Panc1 (cell line): ENCODE measurements at regions not wholly inside any gene's neighbourhood (a gene's known extent, or its start where the extent isn't known, plus 50 kb on each side); places are given as distances from the start of the nearest gene placed in this dataset.

Source experiments
- ATAC-seq: fragments of 200-7000 bp; cut with Tn5 transposase; 2 replicates; pipeline ENCODE4 v1.9.1; 2020; ENCODE audit warnings: mild to moderate bottlenecking, moderate library complexity
- BruUV-seq: library from RNA; stranded (reverse); fragments of 400-500 nt; replicated peaks from 2 replicates; lab custom pipeline; 2021; lab: Mats Ljungman, UMichigan
- CTCF ChIA-PET: fragments of 300-600 bp; sonication (Branson Sonifier 250); formaldehyde crosslinking; loops from one replicate; lab custom pipeline; 2022; ENCODE audit warnings: antibody characterized with exemption; lab: Charles Lee
- POLR2A ChIA-PET: fragments of 300-600 bp; sonication (Branson Sonifier 250); formaldehyde crosslinking; loops from one replicate; lab custom pipeline; 2022; ENCODE audit warnings: antibody characterized with exemption; lab: Charles Lee
- DNase-seq: peaks from one replicate; pipeline ENCODE4 v3.0.0-alpha.2; 2010; ENCODE audit warnings: low read depth, low spot score
- H3K27ac ChIP-seq: 2 replicates; pipeline ENCODE4 v1.5.1; 2011; ENCODE audit warnings: mild to moderate bottlenecking, low read length, inconsistent platforms
- H3K27me3 ChIP-seq: fragments of 200-500 bp; sonication (Bioruptor generic); 2 replicates; pipeline ENCODE4 v1.6.0; 2014; ENCODE audit warnings: low read length, inconsistent platforms; ENCODE audit not compliant: control insufficient read depth, insufficient read depth
- H3K36me3 ChIP-seq: fragments of 200-500 bp; sonication (Bioruptor generic); 2 replicates; pipeline ENCODE4 v1.5.1; 2014; ENCODE audit warnings: inconsistent platforms, mild to moderate bottlenecking, low read length, moderate library complexity; ENCODE audit not compliant: control insufficient read depth, insufficient read depth
- H3K4me1 ChIP-seq: 2 replicates; pipeline ENCODE4 v1.5.1; 2011; ENCODE audit warnings: inconsistent platforms, mild to moderate bottlenecking, low read length, moderate library complexity; ENCODE audit not compliant: control insufficient read depth, insufficient read depth
- H3K4me3 ChIP-seq, 2 experiments: 2 replicates each; pipeline ENCODE4 v1.5.1; 2011 to 2012; ENCODE audit warnings: low read depth in 2 of 2, low read length in 2 of 2, mild to moderate bottlenecking in 2 of 2, inconsistent platforms in 1 of 2, moderate library complexity in 1 of 2
- H3K9me3 ChIP-seq: fragments of 200-500 bp; sonication (Bioruptor generic); 2 replicates; pipeline ENCODE4 v1.5.1; 2014; ENCODE audit warnings: low read depth, mild to moderate bottlenecking, inconsistent platforms, low read length, moderate library complexity; ENCODE audit not compliant: control insufficient read depth, insufficient read depth
- CTCF ChIP-seq: fragments of 450-650 bp; IDR thresholded peaks from 2 replicates; pipeline ENCODE4 v1.5.1; 2017; ENCODE audit warnings: mild to moderate bottlenecking
- POLR2AphosphoS5 ChIP-seq: IDR thresholded peaks from 2 replicates; pipeline ENCODE4 v1.6.1; 2012; ENCODE audit warnings: mild to moderate bottlenecking, low read depth, low read length, moderate library complexity
- SIN3A ChIP-seq: IDR thresholded peaks from 2 replicates; pipeline ENCODE4 v1.6.1; 2012; ENCODE audit warnings: low read depth, mild to moderate bottlenecking, low read length, moderate library complexity, borderline replicate concordance; ENCODE audit not compliant: insufficient read depth
- TCF7L2 ChIP-seq: IDR thresholded peaks from 2 replicates; pipeline ENCODE4 v1.6.1; 2011; ENCODE audit warnings: mild to moderate bottlenecking, low read depth, low read length, inconsistent platforms
- in situ Hi-C: cut with HindIII; loops from 2 replicates; pipeline ENCODE4 v1.10.0; 2016; ENCODE audit warnings: low sequenced_read_pairs, low pct_unique_long_range_greater_than_20kb
- intact Hi-C: fragments of 100-400 bp; cut with micrococcal nuclease; formaldehyde crosslinking; loops from one replicate; pipeline ENCODE4 v1.10.0; 2022; ENCODE audit not compliant: unreplicated experiment
- TF ChIP-seq, protein P1 (sequence below), 2 experiments: IDR thresholded peaks; 2 replicates each; pipeline ENCODE4 v1.6.1; 2011 to 2012; ENCODE audit warnings: low read depth in 2 of 2, control low read depth in 1 of 2, low read length in 1 of 2, mild to moderate bottlenecking in 1 of 2, moderate library complexity in 1 of 2; ENCODE audit not compliant: insufficient read depth in 1 of 2

DNA sequence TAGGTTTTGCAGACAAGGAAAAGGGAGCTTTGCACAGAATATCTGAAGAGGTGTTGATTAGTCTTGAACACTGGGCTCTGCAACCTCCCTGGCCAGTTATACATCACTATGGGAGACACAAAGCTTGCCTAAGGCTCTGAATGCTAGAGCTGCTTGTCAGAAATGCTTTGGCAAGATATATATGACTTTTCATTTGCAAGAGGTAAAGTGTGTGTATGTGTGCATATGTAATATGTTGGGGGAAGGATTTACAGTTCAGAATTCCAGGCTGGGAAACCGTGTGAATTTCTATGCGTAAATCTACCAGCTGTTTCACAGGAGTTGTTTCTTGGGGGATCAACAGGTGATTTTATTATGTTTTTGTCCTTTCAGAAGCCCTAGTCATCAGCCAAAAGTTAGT, 350.9 kb downstream of the TMEM114 start:
- TF ChIP-seq TCF7L2 (no peak), SIN3A (no peak), POLR2AphosphoS5 (no peak), CTCF (no peak)
- TF ChIP-seq, protein P1, sequence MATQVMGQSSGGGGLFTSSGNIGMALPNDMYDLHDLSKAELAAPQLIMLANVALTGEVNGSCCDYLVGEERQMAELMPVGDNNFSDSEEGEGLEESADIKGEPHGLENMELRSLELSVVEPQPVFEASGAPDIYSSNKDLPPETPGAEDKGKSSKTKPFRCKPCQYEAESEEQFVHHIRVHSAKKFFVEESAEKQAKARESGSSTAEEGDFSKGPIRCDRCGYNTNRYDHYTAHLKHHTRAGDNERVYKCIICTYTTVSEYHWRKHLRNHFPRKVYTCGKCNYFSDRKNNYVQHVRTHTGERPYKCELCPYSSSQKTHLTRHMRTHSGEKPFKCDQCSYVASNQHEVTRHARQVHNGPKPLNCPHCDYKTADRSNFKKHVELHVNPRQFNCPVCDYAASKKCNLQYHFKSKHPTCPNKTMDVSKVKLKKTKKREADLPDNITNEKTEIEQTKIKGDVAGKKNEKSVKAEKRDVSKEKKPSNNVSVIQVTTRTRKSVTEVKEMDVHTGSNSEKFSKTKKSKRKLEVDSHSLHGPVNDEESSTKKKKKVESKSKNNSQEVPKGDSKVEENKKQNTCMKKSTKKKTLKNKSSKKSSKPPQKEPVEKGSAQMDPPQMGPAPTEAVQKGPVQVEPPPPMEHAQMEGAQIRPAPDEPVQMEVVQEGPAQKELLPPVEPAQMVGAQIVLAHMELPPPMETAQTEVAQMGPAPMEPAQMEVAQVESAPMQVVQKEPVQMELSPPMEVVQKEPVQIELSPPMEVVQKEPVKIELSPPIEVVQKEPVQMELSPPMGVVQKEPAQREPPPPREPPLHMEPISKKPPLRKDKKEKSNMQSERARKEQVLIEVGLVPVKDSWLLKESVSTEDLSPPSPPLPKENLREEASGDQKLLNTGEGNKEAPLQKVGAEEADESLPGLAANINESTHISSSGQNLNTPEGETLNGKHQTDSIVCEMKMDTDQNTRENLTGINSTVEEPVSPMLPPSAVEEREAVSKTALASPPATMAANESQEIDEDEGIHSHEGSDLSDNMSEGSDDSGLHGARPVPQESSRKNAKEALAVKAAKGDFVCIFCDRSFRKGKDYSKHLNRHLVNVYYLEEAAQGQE (IDR thresholded peaks at IDR 0.05; ENCODE audit: insufficient read depth in 1 of 2, low read depth in 2 of 2, low read length in 1 of 2), result no peak
- Histone ChIP-seq H3K27ac (no peak overlapping the region), H3K9me3 (no peaks in the 10 kb centered on the region), H3K27me3 (peaks cover 2% of the 10 kb centered on the region; the same call in 1 of the 2 replicates), H3K36me3 (no peaks in the 10 kb centered on the region), H3K4me1 (no peaks in the 10 kb centered on the region), H3K4me3 (no peak overlapping the region)
- POLR2A ChIA-PET, result no interaction called here
- DNase-seq (no peak), ATAC-seq (no peak)
- CTCF ChIA-PET, result no interaction called here
- in situ Hi-C loops, result no loop called here
- BruUV-seq, result no TSS peak
- intact Hi-C loops, result no loop called here

- ATAC-seq, result no peak
- Histone ChIP-seq H3K9me3 (no peaks in the 10 kb centered on the region), H3K27me3 (no peaks in the 10 kb centered on the region; the same call in 1 of the 2 replicates), H3K4me1 (no peaks in the 10 kb centered on the region), H3K27ac (no peak overlapping the region), H3K36me3 (no peaks in the 10 kb centered on the region), H3K4me3 (no peak overlapping the region)
- POLR2A ChIA-PET, result no interaction called here
- TF ChIP-seq CTCF (no peak), POLR2AphosphoS5 (no peak), TCF7L2 (no peak), SIN3A (no peak)
- TF ChIP-seq, protein P1 (IDR thresholded peaks at IDR 0.05; ENCODE audit: insufficient read depth in 1 of 2, low read depth in 2 of 2, low read length in 1 of 2), result no peak
- intact Hi-C loops, result no loop called here
- CTCF ChIA-PET, result no interaction called here
- no peak for DNase-seq
- no TSS peak for BruUV-seq
- in situ Hi-C loops, result no loop called here
Measured at GRCh38 chr16:8237452-8237851, 352.9 kb downstream of the TMEM114 start.
